ENCODE measurements at regions not wholly inside any gene's neighbourhood (a gene's known extent, or its start where the extent isn't known, plus 50 kb on each side); places are given as distances from the start of the nearest gene placed in this dataset.

- Histone ChIP-seq H3K9me3 (replicated peaks; ENCODE audit: control insufficient read depth, insufficient read depth, low read depth, low read length) (0 out of 2 replicates have a peak, but pooled peaks cover 4% of the 10 kb centered on the region), H3K4me3 (no peak overlapping the region), H3K9ac (ENCODE audit: insufficient read depth in 1 of 2, low read depth in 2 of 2, low read length in 2 of 2) (no peak overlapping the region), H3K27me3 (ENCODE audit: control insufficient read depth in 2 of 2, insufficient read depth in 2 of 2, low read length in 2 of 2) (no peaks in the 10 kb centered on the region), H3K27ac (ENCODE audit: extremely low read depth, low read depth, low read length) (no peak overlapping the region), H3K79me2 (ENCODE audit: control insufficient read depth, insufficient read depth, low read length) (no peaks in the 10 kb centered on the region), H3K9me1 (ENCODE audit: control insufficient read depth, insufficient read depth, low read length) (no peaks in the 10 kb centered on the region), H2AFZ (ENCODE audit: low read depth, low read length) (no peak overlapping the region), H3K4me2 (ENCODE audit: insufficient read depth, low read length) (no peak overlapping the region), H3K36me3 (ENCODE audit: control insufficient read depth, insufficient read depth, low read length) (no peaks in the 10 kb centered on the region), H3K4me1 (replicated peaks in 1 of 2; ENCODE audit: control insufficient read depth in 2 of 2, insufficient read depth in 2 of 2, low read length in 2 of 2) (no peaks in the 10 kb centered on the region), H4K20me1 (replicated peaks; ENCODE audit: control insufficient read depth, insufficient read depth, low read length) (no peaks in the 10 kb centered on the region)
- no TSS peak for BruUV-seq (replicated peaks)
- ChIA-PET POLR2A (no interaction called here), CTCF (ENCODE audit: low intra/inter-chr PET ratio) (no interaction called here)
- no peak for ATAC-seq
- intact Hi-C loops (cut with micrococcal nuclease) (no loop called here), in situ Hi-C loops (cut with MboI) (no loop called here)
- 55% methylated on average over 3 of the region's 3 CpGs for WGBS (ENCODE audit: insufficient coverage, low coverage, missing lambda C conversion rate)
- FAIRE-seq, result no peak
- DNase-seq (ENCODE audit: extremely low read depth in 1 of 4, low spot score in 3 of 4), result no peak
- TF ChIP-seq THRAP3 (IDR thresholded peaks at IDR 0.05; ENCODE audit: borderline replicate concordance) (no peak), ZNF347 (CRISPR knock-in tag; IDR thresholded peaks at IDR 0.05; ENCODE audit: low read depth) (no peak), XRCC4 (IDR thresholded peaks at IDR 0.05; ENCODE audit: extremely low read depth, insufficient read depth, insufficient read length) (no peak), USF1 (CRISPR knock-in tag; IDR thresholded peaks at IDR 0.05) (no peak), MAZ (CRISPR knock-in tag; conservative IDR thresholded peaks at IDR 0.05 in 1 of 2, IDR thresholded peaks at IDR 0.05 in 1 of 2) (no peak), TCF7 (IDR thresholded peaks at IDR 0.05; ENCODE audit: borderline replicate concordance) (no peak), REST (IDR thresholded peaks at IDR 0.05; ENCODE audit: borderline replicate concordance) (no peak), REST (CRISPR knock-in tag; IDR thresholded peaks at IDR 0.05; ENCODE audit: low read depth) (no peak), SAFB2 (IDR thresholded peaks at IDR 0.05; ENCODE audit: borderline replicate concordance, low read depth, low read length, severe bottlenecking) (no peak), ZNF639 (CRISPR knock-in tag; conservative IDR thresholded peaks at IDR 0.05 in 1 of 2, IDR thresholded peaks at IDR 0.05 in 1 of 2) (no peak), MITF (IDR thresholded peaks at IDR 0.05) (no peak)
Measured at GRCh38 chr11:105298630-105299029, 159.1 kb upstream of the CARD18 start.
